HL-60 (cell line): ENCODE measurements at regions not wholly inside any gene's neighbourhood (a gene's known extent, or its start where the extent isn't known, plus 50 kb on each side); places are given as distances from the start of the nearest gene placed in this dataset.

Source experiments
- DNase-seq, 2 experiments: peaks; one replicate each; pipeline ENCODE4 v3.0.0-alpha.2; 2010 to 2020; ENCODE audit warnings: low read depth in 1 of 2, low spot score in 1 of 2
- H3K27ac ChIP-seq: fragments of 250-450 bp; sonication (Bioruptor Pico); replicated peaks from 2 replicates; pipeline ENCODE4 v1.5.1; 2020; ENCODE audit warnings: mild to moderate bottlenecking, moderate library complexity
- H3K27me3 ChIP-seq: fragments of 250-450 bp; sonication (Bioruptor Pico); 2 replicates; pipeline ENCODE4 v1.5.1; 2021; ENCODE audit warnings: mild to moderate bottlenecking, moderate library complexity; ENCODE audit not compliant: insufficient read depth, poor library complexity, severe bottlenecking
- H3K4me3 ChIP-seq: replicated peaks from 2 replicates; pipeline ENCODE4 v1.5.1; 2011; ENCODE audit warnings: mild to moderate bottlenecking, control low read depth, low read length; ENCODE audit not compliant: insufficient read depth
- CTCF ChIP-seq: IDR thresholded peaks from one replicate; pipeline ENCODE4 v1.5.1; 2011; ENCODE audit warnings: low read length, control low read depth, inconsistent platforms; ENCODE audit not compliant: insufficient read depth
- GABPA ChIP-seq: IDR thresholded peaks from 2 replicates; pipeline ENCODE4 v1.6.1; 2012; ENCODE audit warnings: low read depth
- POLR2AphosphoS5 ChIP-seq: IDR thresholded peaks from 2 replicates; pipeline ENCODE4 v1.6.1; 2012; ENCODE audit warnings: low read depth
- REST ChIP-seq: IDR thresholded peaks from 2 replicates; pipeline ENCODE4 v1.6.1; 2012; ENCODE audit warnings: low read depth; ENCODE audit not compliant: insufficient replicate concordance
- SPI1 ChIP-seq: IDR thresholded peaks from 2 replicates; pipeline ENCODE4 v1.6.1; 2012; ENCODE audit warnings: low read depth, mild to moderate bottlenecking, borderline replicate concordance

GRCh38 chr5:126354012-126354857 is 69.0 kb upstream of the GRAMD2B start:
- no peak for DNase-seq
- Histone ChIP-seq H3K27me3 (no peaks in the 10 kb centered on the region), H3K4me3 (no peak overlapping the region), H3K27ac (no peak overlapping the region)
- TF ChIP-seq SPI1 (no peak), REST (no peak), GABPA (no peak), CTCF (no peak), POLR2AphosphoS5 (no peak)

- TF ChIP-seq SPI1 (no peak), REST (no peak)
- H3K27me3 ChIP-seq: no peaks in the 10 kb centered on the region
- DNase-seq: no peak
- H3K27ac ChIP-seq: no peak overlapping the region
- no peak overlapping the region for H3K4me3 ChIP-seq
Observed at GRCh38 chr5:126354858-126355731, 68.1 kb upstream of the GRAMD2B start.

GRCh38 chr5:126355940-126356339 is 67.3 kb upstream of the GRAMD2B start:
- TF ChIP-seq CTCF: no peak
- no peak for TF ChIP-seq POLR2AphosphoS5
- no peak for TF ChIP-seq GABPA
- no peak for TF ChIP-seq SPI1
- no peak for TF ChIP-seq REST
- DNase-seq: peak in 1 of 2 experiments; percentile 11
- Histone ChIP-seq H3K27me3 (no peaks in the 10 kb centered on the region), H3K27ac (no peak overlapping the region), H3K4me3 (no peak overlapping the region)
